ENCODE measurements at regions not wholly inside any gene's neighbourhood (a gene's known extent, or its start where the extent isn't known, plus 50 kb on each side); places are given as distances from the start of the nearest gene placed in this dataset.

DNA sequence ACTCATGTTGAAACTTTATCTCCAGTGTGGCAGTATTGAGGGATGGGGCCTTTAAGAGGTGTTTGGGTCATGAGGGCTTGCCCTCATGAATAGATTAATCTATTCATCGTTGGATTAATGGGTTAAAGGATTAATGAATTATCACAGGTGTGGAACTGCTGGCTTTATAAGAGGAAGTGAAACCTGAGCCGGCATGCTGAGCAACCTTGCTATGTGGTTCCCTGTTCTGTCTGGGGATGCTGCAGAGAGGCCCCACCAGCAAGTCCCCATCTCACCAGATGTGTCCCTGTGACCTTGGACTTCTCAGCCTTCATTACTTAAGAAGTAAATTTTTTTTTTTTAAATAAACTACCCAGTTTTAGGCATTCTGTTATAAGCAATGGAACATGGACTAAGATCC, 109.6 kb downstream of the DYRK2 start:
- peak; percentile 22 for DNase-seq (ENCODE audit: low spot score)
- in situ Hi-C loops (cut with MboI; ENCODE audit: low sequenced_read_pairs, unreplicated experiment), result no loop called here
- TF ChIP-seq, protein P1, sequence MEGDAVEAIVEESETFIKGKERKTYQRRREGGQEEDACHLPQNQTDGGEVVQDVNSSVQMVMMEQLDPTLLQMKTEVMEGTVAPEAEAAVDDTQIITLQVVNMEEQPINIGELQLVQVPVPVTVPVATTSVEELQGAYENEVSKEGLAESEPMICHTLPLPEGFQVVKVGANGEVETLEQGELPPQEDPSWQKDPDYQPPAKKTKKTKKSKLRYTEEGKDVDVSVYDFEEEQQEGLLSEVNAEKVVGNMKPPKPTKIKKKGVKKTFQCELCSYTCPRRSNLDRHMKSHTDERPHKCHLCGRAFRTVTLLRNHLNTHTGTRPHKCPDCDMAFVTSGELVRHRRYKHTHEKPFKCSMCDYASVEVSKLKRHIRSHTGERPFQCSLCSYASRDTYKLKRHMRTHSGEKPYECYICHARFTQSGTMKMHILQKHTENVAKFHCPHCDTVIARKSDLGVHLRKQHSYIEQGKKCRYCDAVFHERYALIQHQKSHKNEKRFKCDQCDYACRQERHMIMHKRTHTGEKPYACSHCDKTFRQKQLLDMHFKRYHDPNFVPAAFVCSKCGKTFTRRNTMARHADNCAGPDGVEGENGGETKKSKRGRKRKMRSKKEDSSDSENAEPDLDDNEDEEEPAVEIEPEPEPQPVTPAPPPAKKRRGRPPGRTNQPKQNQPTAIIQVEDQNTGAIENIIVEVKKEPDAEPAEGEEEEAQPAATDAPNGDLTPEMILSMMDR (IDR thresholded peaks at IDR 0.05; ENCODE audit: borderline replicate concordance, control extremely low read depth, extremely low read depth, insufficient read depth, missing control alignments), result no peak

DNA sequence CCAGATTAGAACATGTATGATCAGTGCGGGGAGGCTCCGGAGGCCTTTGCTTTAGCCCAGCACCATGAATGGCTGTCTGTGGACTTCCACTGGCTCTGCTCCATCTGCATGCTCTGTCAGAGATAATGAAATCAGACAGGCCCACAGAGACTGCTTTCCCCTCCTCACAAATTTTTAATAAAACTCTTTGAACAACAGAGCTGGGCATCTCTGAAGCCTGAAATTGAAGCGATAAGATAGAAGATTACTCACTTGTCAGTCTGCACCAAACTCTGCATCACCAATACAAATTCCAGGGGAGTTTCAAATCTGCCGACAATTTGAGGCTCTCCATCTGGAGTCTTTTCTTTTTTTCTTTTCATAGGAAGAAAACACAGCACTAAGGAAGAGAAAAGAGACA, 110.0 kb downstream of the DYRK2 start:
- in situ Hi-C loops (cut with MboI; ENCODE audit: low sequenced_read_pairs, unreplicated experiment), result no loop called here
- TF ChIP-seq, protein P1 (IDR thresholded peaks at IDR 0.05; ENCODE audit: borderline replicate concordance, control extremely low read depth, extremely low read depth, insufficient read depth, missing control alignments), result no peak
- no peak for DNase-seq (ENCODE audit: low spot score)

DNA sequence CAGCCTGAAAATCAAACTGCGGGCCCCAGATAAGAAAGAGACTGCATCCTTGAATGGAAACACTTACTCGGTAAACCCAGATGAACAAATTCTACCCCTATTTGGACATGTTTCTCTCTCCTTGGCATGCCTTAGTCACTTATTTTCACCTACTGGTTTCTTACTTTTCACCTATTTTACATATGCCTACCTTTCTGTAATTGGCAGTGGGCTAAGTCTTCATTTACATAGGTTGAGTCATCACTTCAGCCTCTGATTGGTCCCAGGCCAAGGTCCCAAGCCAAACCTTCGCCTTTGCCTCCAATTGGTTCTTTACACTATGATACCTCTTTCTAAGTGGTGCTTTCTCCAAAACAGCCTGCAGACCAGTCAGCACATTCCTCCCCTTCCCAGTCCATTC, 111.3 kb downstream of the DYRK2 start:
- DNase-seq (ENCODE audit: low spot score), result no peak
- in situ Hi-C loops (cut with MboI; ENCODE audit: low sequenced_read_pairs, unreplicated experiment), result no loop called here
- TF ChIP-seq, protein P1 (IDR thresholded peaks at IDR 0.05; ENCODE audit: borderline replicate concordance, control extremely low read depth, extremely low read depth, insufficient read depth, missing control alignments), result no peak

DNA sequence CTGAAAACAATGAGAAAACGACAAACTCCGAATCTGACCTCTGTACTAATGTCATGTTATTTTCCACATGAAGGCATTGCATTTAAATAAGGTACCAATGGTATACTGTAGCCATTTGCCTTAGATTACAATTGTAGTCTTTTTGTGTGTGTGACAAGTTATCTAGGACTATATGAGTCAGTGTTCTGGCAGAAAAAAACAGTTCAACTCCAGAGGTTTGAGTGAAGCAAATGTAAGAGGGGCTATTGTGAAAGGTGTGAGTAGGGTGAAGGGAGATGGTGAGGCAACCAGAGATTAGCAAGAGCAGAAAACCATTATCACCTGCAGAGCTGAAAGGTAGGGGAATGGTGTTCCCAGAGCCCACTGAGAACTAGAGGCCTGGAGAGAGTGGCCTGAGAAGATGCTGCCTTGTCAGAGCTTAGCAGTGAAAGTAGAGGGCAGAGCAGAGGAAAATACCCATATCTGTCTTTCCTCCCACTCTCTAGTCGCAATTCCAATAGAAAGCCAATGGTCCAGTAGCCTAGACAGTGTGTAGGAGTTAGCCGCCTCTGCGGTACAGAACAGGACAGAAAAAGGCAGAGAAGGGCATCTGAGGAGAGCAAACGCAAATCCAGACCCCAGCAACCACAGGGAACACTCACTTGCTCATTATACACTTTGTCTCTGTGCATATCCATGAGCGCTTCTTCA, 112.2 kb downstream of the DYRK2 start:
- in situ Hi-C loops (cut with MboI; ENCODE audit: low sequenced_read_pairs, unreplicated experiment), result no loop called here
- TF ChIP-seq, protein P1 (IDR thresholded peaks at IDR 0.05; ENCODE audit: borderline replicate concordance, control extremely low read depth, extremely low read depth, insufficient read depth, missing control alignments), result no peak
- DNase-seq (ENCODE audit: low spot score), result no peak

DNA sequence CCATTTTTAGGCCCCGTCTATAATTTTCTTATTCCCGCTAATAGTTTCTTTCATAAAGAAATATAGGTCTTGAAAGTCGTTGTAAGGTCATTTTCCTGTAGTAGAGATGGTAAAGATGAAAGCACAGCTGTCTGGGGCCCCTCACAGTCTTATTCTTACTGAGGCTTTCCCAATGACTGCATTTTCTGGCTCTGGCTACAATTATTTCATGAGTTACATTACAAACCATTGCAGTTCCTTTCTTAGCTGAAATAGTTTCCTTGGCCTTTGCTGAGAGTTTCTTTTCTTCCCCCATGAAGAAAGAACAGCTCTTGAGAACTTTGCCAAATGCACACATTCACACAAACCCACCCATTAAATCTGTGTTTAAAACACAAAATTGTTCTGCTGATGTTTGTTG, 113.0 kb downstream of the DYRK2 start:
- in situ Hi-C loops (cut with MboI; ENCODE audit: low sequenced_read_pairs, unreplicated experiment), result no loop called here
- DNase-seq (ENCODE audit: low spot score), result no peak
- TF ChIP-seq, protein P1 (IDR thresholded peaks at IDR 0.05; ENCODE audit: borderline replicate concordance, control extremely low read depth, extremely low read depth, insufficient read depth, missing control alignments), result no peak

DNA sequence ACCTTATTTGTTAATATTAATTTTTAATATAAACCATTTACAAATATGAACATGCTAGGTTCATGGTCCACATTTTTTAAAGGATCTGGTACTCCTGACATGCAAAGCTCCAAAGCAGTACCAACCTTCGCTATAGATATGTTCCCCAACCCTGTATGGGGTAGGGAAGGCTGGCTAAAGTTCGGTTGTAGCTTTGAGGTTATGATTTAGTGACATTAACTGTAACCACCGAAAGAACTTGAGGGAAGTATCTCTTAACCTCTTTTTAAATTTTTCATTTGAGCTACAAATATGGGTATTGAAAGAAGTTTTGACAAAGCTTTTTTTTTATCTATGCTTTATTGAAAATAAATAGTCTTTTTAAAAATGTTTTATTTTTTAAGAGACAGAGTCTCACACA, 115.5 kb downstream of the DYRK2 start:
- DNase-seq (ENCODE audit: low spot score), result no peak
- TF ChIP-seq, protein P1 (IDR thresholded peaks at IDR 0.05; ENCODE audit: borderline replicate concordance, control extremely low read depth, extremely low read depth, insufficient read depth, missing control alignments), result no peak
- in situ Hi-C loops (cut with MboI; ENCODE audit: low sequenced_read_pairs, unreplicated experiment), result no loop called here

Data from GM13976 (cell line).